ENCODE measurements at regions not wholly inside any gene's neighbourhood (a gene's known extent, or its start where the extent isn't known, plus 50 kb on each side); places are given as distances from the start of the nearest gene placed in this dataset.
"Not testable (repeated sequence)": the region's sequence is repeated elsewhere in the genome, so short reads cannot be mapped to it uniquely, and the experiment has no call there.

DNA sequence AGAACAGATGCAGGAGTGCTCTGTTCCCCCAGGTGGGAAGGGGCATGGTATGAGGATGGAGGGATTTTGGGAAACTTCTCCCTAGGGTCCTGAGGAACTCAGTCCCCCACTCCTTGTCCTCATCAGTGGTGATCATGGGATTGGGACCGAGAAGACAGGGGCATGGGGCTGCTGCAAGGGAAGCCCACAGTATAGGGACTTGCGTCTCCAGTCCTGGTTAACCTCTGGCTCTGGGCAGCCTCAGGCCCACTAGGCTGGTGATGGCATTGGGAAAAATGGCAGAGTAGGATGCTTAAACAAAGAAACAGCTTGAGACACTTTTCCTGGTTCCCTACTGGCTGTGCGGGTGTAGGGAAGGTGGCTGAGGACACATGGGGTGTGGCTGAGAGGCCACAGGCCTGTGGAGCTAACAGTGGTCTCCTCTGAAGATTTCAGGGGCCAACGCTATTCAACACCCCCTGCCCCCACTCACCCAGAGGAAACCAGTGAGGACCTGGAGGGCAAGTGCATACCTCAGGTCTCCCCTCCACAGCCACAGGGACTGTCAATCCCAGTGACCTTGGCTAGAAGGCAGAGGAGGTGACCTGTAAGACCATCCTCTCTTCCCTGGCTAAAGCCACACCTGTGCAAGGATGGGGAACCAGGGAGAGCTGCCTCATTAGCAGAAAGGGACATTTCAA is 261.3 kb downstream of the CCSER2 start:
- no peak for DNase-seq (ENCODE audit: extremely low read depth, low read depth)
- TF ChIP-seq, protein P1, sequence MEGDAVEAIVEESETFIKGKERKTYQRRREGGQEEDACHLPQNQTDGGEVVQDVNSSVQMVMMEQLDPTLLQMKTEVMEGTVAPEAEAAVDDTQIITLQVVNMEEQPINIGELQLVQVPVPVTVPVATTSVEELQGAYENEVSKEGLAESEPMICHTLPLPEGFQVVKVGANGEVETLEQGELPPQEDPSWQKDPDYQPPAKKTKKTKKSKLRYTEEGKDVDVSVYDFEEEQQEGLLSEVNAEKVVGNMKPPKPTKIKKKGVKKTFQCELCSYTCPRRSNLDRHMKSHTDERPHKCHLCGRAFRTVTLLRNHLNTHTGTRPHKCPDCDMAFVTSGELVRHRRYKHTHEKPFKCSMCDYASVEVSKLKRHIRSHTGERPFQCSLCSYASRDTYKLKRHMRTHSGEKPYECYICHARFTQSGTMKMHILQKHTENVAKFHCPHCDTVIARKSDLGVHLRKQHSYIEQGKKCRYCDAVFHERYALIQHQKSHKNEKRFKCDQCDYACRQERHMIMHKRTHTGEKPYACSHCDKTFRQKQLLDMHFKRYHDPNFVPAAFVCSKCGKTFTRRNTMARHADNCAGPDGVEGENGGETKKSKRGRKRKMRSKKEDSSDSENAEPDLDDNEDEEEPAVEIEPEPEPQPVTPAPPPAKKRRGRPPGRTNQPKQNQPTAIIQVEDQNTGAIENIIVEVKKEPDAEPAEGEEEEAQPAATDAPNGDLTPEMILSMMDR (IDR thresholded peaks at IDR 0.05; ENCODE audit: low read depth, low read length, missing control alignments) = no peak
- no peak overlapping the region for H3K4me3 ChIP-seq (replicated peaks; ENCODE audit: low read depth, low read length)

DNA sequence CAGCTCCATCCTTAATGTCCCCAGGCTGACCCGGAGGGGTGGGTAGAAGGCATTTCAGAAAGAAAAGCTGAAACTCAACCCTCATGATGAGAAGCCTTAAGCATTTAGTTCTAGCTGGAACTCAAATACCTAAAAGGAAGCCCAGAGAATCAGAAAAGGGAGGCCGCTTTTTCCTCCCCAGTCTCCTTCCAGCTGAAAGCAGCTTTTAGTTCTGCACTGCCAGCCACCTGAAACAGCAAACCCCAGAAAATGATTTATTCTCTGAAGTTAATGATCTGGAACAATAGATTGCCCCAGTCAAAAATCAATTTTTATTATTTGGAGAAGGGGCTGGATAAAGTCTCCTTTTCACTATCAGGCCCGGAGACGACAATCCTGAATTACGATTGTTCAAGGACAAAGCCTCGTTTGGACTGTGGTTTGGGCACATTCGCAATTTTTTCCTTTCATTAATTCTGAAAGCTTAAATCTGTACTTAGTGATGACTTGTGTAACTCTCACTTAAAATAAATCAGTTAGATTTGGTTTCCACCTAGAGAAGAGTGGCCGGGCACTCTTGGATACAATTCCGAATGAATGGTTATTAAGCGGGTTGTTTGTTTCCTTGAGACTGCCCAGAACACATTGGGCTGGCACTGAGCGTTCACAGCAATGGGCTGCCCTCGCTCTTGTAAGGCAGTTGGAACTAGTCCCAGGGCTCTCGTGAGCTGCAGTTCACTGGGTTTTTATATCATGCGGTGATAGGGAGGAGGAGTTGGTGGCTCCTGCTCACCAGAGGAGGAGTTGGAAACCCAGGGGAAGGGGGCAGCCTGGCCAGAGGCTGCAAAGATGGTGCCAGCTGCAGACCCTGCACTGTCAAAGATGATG is 262.2 kb downstream of the CCSER2 start:
- DNase-seq (ENCODE audit: extremely low read depth, low read depth) = no peak
- H3K4me3 ChIP-seq (replicated peaks; ENCODE audit: low read depth, low read length) = no peak overlapping the region
- TF ChIP-seq, protein P1 (IDR thresholded peaks at IDR 0.05; ENCODE audit: low read depth, low read length, missing control alignments) = no peak

DNA sequence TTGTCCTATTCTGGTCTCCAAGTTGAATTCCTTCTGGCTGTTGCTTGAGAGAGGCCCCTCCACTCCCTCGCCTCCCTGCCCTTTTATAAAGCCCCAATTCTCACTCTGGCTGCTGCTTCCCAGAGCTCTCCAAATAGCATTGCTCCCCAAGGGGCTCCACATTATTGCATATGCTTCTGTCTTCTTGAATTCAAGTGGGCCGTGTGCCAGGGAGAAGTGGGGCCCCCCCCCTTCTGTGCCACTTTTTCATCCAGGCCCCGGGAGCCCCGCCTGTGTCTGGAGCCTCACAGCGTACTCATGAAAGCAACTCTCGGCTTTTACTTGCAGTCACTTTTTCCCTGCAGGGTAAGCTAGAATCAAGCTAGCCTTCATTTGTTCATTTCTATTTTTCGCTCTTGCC is 265.1 kb downstream of the CCSER2 start:
- H3K4me3 ChIP-seq (replicated peaks; ENCODE audit: low read depth, low read length) = no peak overlapping the region
- DNase-seq (ENCODE audit: extremely low read depth, low read depth) = no peak
- TF ChIP-seq, protein P1 (IDR thresholded peaks at IDR 0.05; ENCODE audit: low read depth, low read length, missing control alignments) = no peak

DNA sequence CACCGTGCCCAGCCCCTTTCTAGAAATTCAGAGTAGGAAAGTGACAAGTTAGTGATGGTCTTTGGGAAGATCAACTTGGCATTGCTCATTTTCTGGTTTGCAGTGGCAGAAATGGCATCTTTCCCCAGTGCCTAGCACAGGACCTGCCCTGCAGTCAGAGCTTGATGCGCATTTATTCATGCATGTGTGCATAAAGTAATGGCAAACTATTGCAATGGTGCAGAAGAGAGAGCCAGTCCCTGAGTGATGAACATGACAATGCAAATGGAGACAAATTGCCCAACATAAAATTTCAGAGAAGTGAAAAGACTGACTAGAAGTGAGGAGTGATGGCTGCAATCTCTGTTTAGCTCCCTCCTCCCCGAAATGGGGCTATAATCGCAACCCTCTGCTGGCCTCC is 268.2 kb downstream of the CCSER2 start:
- DNase-seq (ENCODE audit: extremely low read depth, low read depth) = no peak
- TF ChIP-seq, protein P1 (IDR thresholded peaks at IDR 0.05; ENCODE audit: low read depth, low read length, missing control alignments) = no peak
- no peak overlapping the region for H3K4me3 ChIP-seq (replicated peaks; ENCODE audit: low read depth, low read length)

DNA sequence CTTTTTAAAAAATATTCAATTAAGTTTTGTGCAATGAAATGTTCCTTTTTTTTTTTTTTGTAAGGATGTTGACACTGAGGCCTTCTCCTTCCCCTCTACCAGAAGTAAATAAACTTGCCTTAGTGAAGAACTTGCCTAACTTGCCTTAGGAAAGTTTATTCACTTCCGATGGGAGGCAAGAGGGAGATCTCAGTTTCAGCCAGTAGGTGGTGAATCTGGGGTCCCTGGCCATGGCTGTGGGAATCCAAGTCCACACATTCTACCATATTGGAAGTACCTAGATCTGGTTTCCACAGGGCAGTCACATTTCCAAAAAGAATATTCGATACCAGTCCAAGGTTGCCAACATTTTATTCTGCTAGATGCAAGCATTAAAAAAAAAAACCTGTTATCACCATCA is 270.9 kb downstream of the CCSER2 start:
- TF ChIP-seq, protein P1 (IDR thresholded peaks at IDR 0.05; ENCODE audit: low read depth, low read length, missing control alignments) = no peak
- no peak for DNase-seq (ENCODE audit: extremely low read depth, low read depth)
- no peak overlapping the region for H3K4me3 ChIP-seq (replicated peaks; ENCODE audit: low read depth, low read length)

DNA sequence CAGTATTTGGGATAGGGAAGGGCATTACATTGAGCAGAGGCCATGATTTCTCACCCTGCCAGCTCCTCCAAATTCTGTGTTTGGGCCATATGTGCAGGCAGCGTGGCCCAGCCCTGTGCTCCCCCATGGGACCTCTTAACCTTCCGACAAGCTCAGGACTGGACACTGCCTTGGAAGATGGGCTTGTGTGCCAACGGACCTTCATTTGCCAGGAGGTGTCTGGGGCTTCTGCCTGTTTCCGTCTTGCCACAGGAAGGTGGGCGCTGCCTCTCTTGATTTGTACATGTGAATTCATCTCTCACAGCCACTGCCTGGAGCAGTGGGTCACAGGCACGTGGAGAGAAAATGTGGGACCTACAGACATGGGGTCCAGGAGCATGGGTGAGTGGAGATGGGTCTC is 272.6 kb downstream of the CCSER2 start:
- TF ChIP-seq, protein P1 (IDR thresholded peaks at IDR 0.05; ENCODE audit: low read depth, low read length, missing control alignments) = no peak
- DNase-seq (ENCODE audit: extremely low read depth, low read depth) = no peak
- H3K4me3 ChIP-seq (replicated peaks; ENCODE audit: low read depth, low read length) = no peak overlapping the region

DNA sequence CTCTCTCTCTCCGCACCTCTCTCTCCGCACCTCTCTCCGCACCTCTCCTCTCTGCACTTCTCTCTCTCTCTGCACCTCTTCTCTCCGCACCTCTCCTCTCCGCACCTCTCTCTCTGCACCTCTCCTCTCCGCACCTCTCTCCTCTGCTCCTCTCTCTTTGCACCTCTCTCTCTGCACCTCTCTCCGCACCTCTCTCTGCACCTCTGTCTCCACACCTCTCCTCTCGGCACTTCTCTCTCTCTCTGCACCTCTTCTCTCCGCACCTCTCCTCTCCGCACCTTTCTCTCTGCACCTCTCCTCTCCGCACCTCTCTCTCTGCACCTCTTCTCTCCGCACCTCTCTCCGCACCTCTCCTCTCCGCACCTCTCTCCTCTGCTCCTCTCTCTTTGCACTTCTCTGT is 274.2 kb downstream of the CCSER2 start:
- DNase-seq (ENCODE audit: extremely low read depth, low read depth); H3K4me3 ChIP-seq (replicated peaks; ENCODE audit: low read depth, low read length): not testable (repeated sequence)

Measured in HFF-Myc (cell line).